IMR-90 (cell line): ENCODE measurements at regions not wholly inside any gene's neighbourhood (a gene's known extent, or its start where the extent isn't known, plus 50 kb on each side); places are given as distances from the start of the nearest gene placed in this dataset.

Experiments
- ATAC-seq: fragments of 200-7000 bp; cut with Tn5 transposase; 2 replicates; pipeline ENCODE4 v1.9.1; 2020; ENCODE audit warnings: low read depth, mild to moderate bottlenecking, moderate library complexity
- BruUV-seq: library from RNA; stranded (reverse); fragments of 400-500 nt; replicated peaks from 2 replicates; lab custom pipeline; 2021; lab: Mats Ljungman, UMichigan
- CTCF ChIA-PET: fragments of 300-600 bp; formaldehyde crosslinking; extraction: SDS; loops from one replicate; lab custom pipeline; 2021; ENCODE audit warnings: antibody characterized with exemption; lab: Yijun Ruan, JAX
- POLR2A ChIA-PET: fragments of 300-600 bp; sonication (Branson Sonifier 250); formaldehyde crosslinking; loops from one replicate; lab custom pipeline; 2022; ENCODE audit warnings: antibody characterized with exemption; ENCODE audit not compliant: unreplicated experiment; lab: Charles Lee
- DNase-seq: peaks from one replicate; pipeline ENCODE4 v3.0.0; 2013
- H2AFZ ChIP-seq: replicated peaks from 2 replicates; pipeline ENCODE3; 2013; ENCODE audit warnings: low read length, mild to moderate bottlenecking; ENCODE audit not compliant: poor library complexity
- H2AK5ac ChIP-seq: 2 replicates; pipeline ENCODE4 v1.6.1; 2013; ENCODE audit warnings: low read depth, low read length, inconsistent platforms
- H2AK9ac ChIP-seq: replicated peaks from 2 replicates; pipeline ENCODE3; 2013; ENCODE audit warnings: mild to moderate bottlenecking, low read depth, low read length, moderate library complexity; ENCODE audit not compliant: poor library complexity
- H2BK120ac ChIP-seq: 2 replicates; pipeline ENCODE4 v1.6.1; 2013; ENCODE audit warnings: low read depth, low read length, inconsistent platforms
- H2BK15ac ChIP-seq: 3 replicates; pipeline ENCODE4 v1.6.1; 2013; ENCODE audit warnings: low read depth, low read length, inconsistent platforms
- H2BK20ac ChIP-seq: 2 replicates; pipeline ENCODE4 v1.6.1; 2013; ENCODE audit warnings: low read depth, mild to moderate bottlenecking, inconsistent platforms, low read length, moderate library complexity
- H2BK5ac ChIP-seq: 2 replicates; pipeline ENCODE4 v1.6.1; 2013; ENCODE audit warnings: mild to moderate bottlenecking, low read depth, low read length, inconsistent platforms; ENCODE audit not compliant: poor library complexity, severe bottlenecking
- H3K14ac ChIP-seq: replicated peaks from 2 replicates; pipeline ENCODE4 v1.6.1; 2013; ENCODE audit warnings: low read depth, low read length, inconsistent platforms
- H3K18ac ChIP-seq: 2 replicates; pipeline ENCODE4 v1.6.1; 2013; ENCODE audit warnings: low read depth, low read length, control low read depth
- H3K23ac ChIP-seq: 2 replicates; pipeline ENCODE4 v1.6.1; 2013; ENCODE audit warnings: low read depth, low read length, inconsistent platforms
- H3K27ac ChIP-seq: 2 replicates; pipeline ENCODE4 v1.5.1; 2013; ENCODE audit warnings: mild to moderate bottlenecking, control low read depth, low read length; ENCODE audit not compliant: insufficient read depth
- H3K27me3 ChIP-seq: 2 replicates; pipeline ENCODE4 v1.6.1; 2013; ENCODE audit warnings: low read length; ENCODE audit not compliant: control insufficient read depth, insufficient read depth
- H3K36me3 ChIP-seq: 2 replicates; pipeline ENCODE4 v1.6.1; 2013; ENCODE audit warnings: low read length, mixed read lengths; ENCODE audit not compliant: control insufficient read depth, insufficient read depth
- H3K4ac ChIP-seq: 2 replicates; pipeline ENCODE4 v1.6.1; 2013; ENCODE audit warnings: low read depth, low read length, inconsistent platforms
- H3K4me1 ChIP-seq: 2 replicates; pipeline ENCODE4 v1.6.1; 2013; ENCODE audit warnings: low read length, mixed read lengths; ENCODE audit not compliant: control insufficient read depth, insufficient read depth
- H3K4me2 ChIP-seq: 2 replicates; pipeline ENCODE4 v1.6.1; 2013; ENCODE audit warnings: low read depth, mild to moderate bottlenecking, control low read depth, low read length, moderate library complexity
- H3K4me3 ChIP-seq: 2 replicates; pipeline ENCODE4 v1.5.1; 2013; ENCODE audit warnings: low read depth, mild to moderate bottlenecking, control low read depth, low read length, moderate library complexity; ENCODE audit not compliant: insufficient read depth
- H3K56ac ChIP-seq: 2 replicates; pipeline ENCODE4 v1.6.1; 2013; ENCODE audit warnings: low read length, inconsistent platforms; ENCODE audit not compliant: insufficient read depth; ENCODE audit errors: extremely low read depth
- H3K79me1 ChIP-seq, 2 experiments: 2 replicates each; pipeline ENCODE4 v1.6.1; 2013; ENCODE audit warnings: low read length in 2 of 2, inconsistent platforms in 1 of 2, low read depth in 1 of 2
- H3K9ac ChIP-seq: 2 replicates; pipeline ENCODE4 v1.6.1; 2013; ENCODE audit warnings: low read depth, low read length, control low read depth
- H3K9me1 ChIP-seq: 2 replicates; pipeline ENCODE4 v1.6.1; 2013; ENCODE audit warnings: low read length, inconsistent platforms; ENCODE audit not compliant: insufficient read depth
- H3K9me3 ChIP-seq: 2 replicates; pipeline ENCODE4 v1.6.1; 2013; ENCODE audit warnings: low read length; ENCODE audit not compliant: control insufficient read depth, insufficient read depth
- H4K20me1 ChIP-seq: 2 replicates; pipeline ENCODE4 v1.6.1; 2013; ENCODE audit warnings: low read length, inconsistent platforms; ENCODE audit not compliant: insufficient read depth
- H4K5ac ChIP-seq: 2 replicates; pipeline ENCODE4 v1.6.1; 2013; ENCODE audit warnings: mild to moderate bottlenecking, low read depth, low read length, control low read depth
- H4K8ac ChIP-seq, 2 experiments: 2 replicates each; pipeline ENCODE4 v1.6.1; 2013; ENCODE audit warnings: low read depth in 2 of 2, low read length in 2 of 2, control low read depth in 1 of 2, inconsistent platforms in 1 of 2
- H4K91ac ChIP-seq: 2 replicates; pipeline ENCODE4 v1.6.1; 2013; ENCODE audit warnings: low read depth, low read length, inconsistent platforms; ENCODE audit not compliant: insufficient read depth
- BHLHE40 ChIP-seq: fragments of 150-350 bp; IDR thresholded peaks from 2 replicates; pipeline ENCODE4 v1.6.1; 2016; ENCODE audit warnings: mild to moderate bottlenecking, low read depth, low read length
- CEBPB ChIP-seq: IDR thresholded peaks from 2 replicates; pipeline ENCODE4 v1.6.1; 2012; ENCODE audit warnings: low read depth, low read length, improper control_type of control experiment
- CHD1 ChIP-seq: IDR thresholded peaks from 2 replicates; pipeline ENCODE4 v1.6.1; 2012; ENCODE audit warnings: low read depth, low read length, improper control_type of control experiment
- CTCF ChIP-seq: conservative IDR thresholded peaks from 2 replicates; pipeline ENCODE4 v1.5.1; 2012; ENCODE audit warnings: mild to moderate bottlenecking, low read depth, low read length, improper control_type of control experiment
- ELK1 ChIP-seq: fragments of 150-350 bp; IDR thresholded peaks from 2 replicates; pipeline ENCODE4 v1.6.1; 2016; ENCODE audit warnings: low read depth, mild to moderate bottlenecking, low read length, moderate library complexity, borderline replicate concordance
- FOS ChIP-seq: fragments of 150-350 bp; IDR thresholded peaks from 2 replicates; pipeline ENCODE4 v1.6.1; 2016; ENCODE audit warnings: low read depth, low read length
- MAFK ChIP-seq: IDR thresholded peaks from 2 replicates; pipeline ENCODE4 v1.6.1; 2012; ENCODE audit warnings: low read depth, low read length, improper control_type of control experiment
- MAZ ChIP-seq: IDR thresholded peaks from 2 replicates; pipeline ENCODE4 v1.6.1; 2012; ENCODE audit warnings: low read depth, mild to moderate bottlenecking, low read length, improper control_type of control experiment, moderate library complexity, borderline replicate concordance
- MXI1 ChIP-seq: IDR thresholded peaks from 2 replicates; pipeline ENCODE4 v1.6.1; 2012; ENCODE audit warnings: low read depth, mild to moderate bottlenecking, low read length, moderate library complexity, borderline replicate concordance
- POLR2A ChIP-seq: IDR thresholded peaks from 2 replicates; pipeline ENCODE4 v1.6.1; 2012; ENCODE audit warnings: mild to moderate bottlenecking, low read depth, low read length
- RAD21 ChIP-seq: IDR thresholded peaks from 2 replicates; pipeline ENCODE4 v1.6.1; 2012; ENCODE audit warnings: low read length, improper control_type of control experiment
- RCOR1 ChIP-seq: IDR thresholded peaks from 2 replicates; pipeline ENCODE4 v1.6.1; 2012; ENCODE audit warnings: mild to moderate bottlenecking, low read length, improper control_type of control experiment; ENCODE audit not compliant: insufficient replicate concordance
- RFX5 ChIP-seq: IDR thresholded peaks from 2 replicates; pipeline ENCODE4 v1.8.0; 2012; ENCODE audit warnings: low read depth, mild to moderate bottlenecking, low read length, moderate library complexity
- SMC3 ChIP-seq: fragments of 150-350 bp; IDR thresholded peaks from 2 replicates; pipeline ENCODE4 v1.6.1; 2016; ENCODE audit warnings: low read depth, mild to moderate bottlenecking, antibody characterized with exemption, low read length, moderate library complexity
- USF2 ChIP-seq: fragments of 150-350 bp; IDR thresholded peaks from 2 replicates; pipeline ENCODE4 v1.6.1; 2017; ENCODE audit warnings: mild to moderate bottlenecking, antibody characterized with exemption, low read length, low read depth
- WGBS, 2 experiments: methylation state at CpG; one replicate each; pipeline versions ENCODE4 v1.1.5 to v1.1.7; 2013; ENCODE audit warnings: missing lambda C conversion rate in 2 of 2; ENCODE audit not compliant: insufficient read length in 1 of 2; ENCODE audit errors: extremely low coverage in 2 of 2; 5-methylcytosine and 5-hydroxymethylcytosine counted together
- dilution Hi-C: fragments of 300-500 bp; cut with HindIII; formaldehyde crosslinking; loops from one replicate; pipeline ENCODE4 v1.14.3; 2018; ENCODE audit warnings: low sequenced_read_pairs; ENCODE audit not compliant: unreplicated experiment
- in situ Hi-C: fragments of 300-500 bp; cut with MboI; formaldehyde crosslinking; loops from 3 replicates; pipeline ENCODE4 v1.14.3; 2019; ENCODE audit warnings: low sequenced_read_pairs, inconsistent platforms, mixed read lengths
- intact Hi-C: fragments of 100-400 bp; cut with micrococcal nuclease; formaldehyde crosslinking; loops from 2 replicates; pipeline ENCODE4 v1.10.0; 2022

- Histone ChIP-seq H3K27me3 (no peaks in the 10 kb centered on the region), H4K20me1 (no peaks in the 10 kb centered on the region), H3K27ac (no peak overlapping the region), H2AFZ (no peak overlapping the region), H3K4me3 (no peak overlapping the region), H2BK20ac (no peak overlapping the region), H3K79me1 (no peaks in the 10 kb centered on the region), H3K18ac (no peak overlapping the region), H3K4ac (no peak overlapping the region), H2BK120ac (no peak overlapping the region), H3K9me3 (no peaks in the 10 kb centered on the region), H4K8ac (no peak overlapping the region), H2AK9ac (no peak overlapping the region), H3K9me1 (no peaks in the 10 kb centered on the region), H4K91ac (no peak overlapping the region), H3K4me2 (no peak overlapping the region), H4K5ac (no peak overlapping the region), H2AK5ac (no peak overlapping the region), H3K9ac (no peak overlapping the region), H2BK15ac (no peak overlapping the region), H3K4me1 (no peaks in the 10 kb centered on the region), H3K36me3 (no peaks in the 10 kb centered on the region), H3K23ac (no peak overlapping the region), H2BK5ac (no peak overlapping the region), H3K14ac (no peak overlapping the region), H3K56ac (no peak overlapping the region)
- TF ChIP-seq MAFK (no peak), MAZ (no peak), SMC3 (no peak), CEBPB (no peak), BHLHE40 (no peak), FOS (no peak), MXI1 (no peak), CTCF (no peak), RAD21 (no peak), RCOR1 (no peak), CHD1 (no peak), RFX5 (no peak), POLR2A (no peak), ELK1 (no peak), USF2 (no peak)
- WGBS, 2 experiments, result 0% methylated on average over 1 of the region's 4 CpGs; no CpG with 5 or more reads in 1 of the 2 experiments
- dilution Hi-C loops, result no loop called here
- ChIA-PET POLR2A (no interaction called here), CTCF (no interaction called here)
- intact Hi-C loops, result no loop called here
- ATAC-seq (no peak), DNase-seq (no peak)
- BruUV-seq, result no TSS peak
- in situ Hi-C loops, result no loop called here
Measured at GRCh38 chr20:24147961-24148360, 159.4 kb upstream of the GGTLC1 start.
